Thoracic aorta (tissue), 2 donors: ENCODE measurements at regions not wholly inside any gene's neighbourhood (a gene's known extent, or its start where the extent isn't known, plus 50 kb on each side); places are given as distances from the start of the nearest gene placed in this dataset.

Experiments
- ATAC-seq: fragments of 150-250 bp; one replicate; pipeline ENCODE4 v1.8.0; 2017; ENCODE audit warnings: low read depth; ENCODE audit not compliant: insufficient number of reproducible peaks, low FRiP score
- DNase-seq: peaks from one replicate; pipeline ENCODE4 v3.0.0-alpha.2; 2020; ENCODE audit warnings: low spot score
- H3K27ac ChIP-seq, 2 donors: fragments of 200-600 bp; sonication (generic); 1 replicate in 1 of 2; 2 replicates in 1 of 2; pipeline ENCODE4 v1.5.1; 2016; ENCODE audit warnings: mild to moderate bottlenecking in 2 of 2, moderate library complexity in 2 of 2
- H3K27me3 ChIP-seq: fragments of 200-600 bp; sonication (generic); replicated peaks from 2 replicates; pipeline ENCODE4 v1.6.0; 2016; ENCODE audit warnings: mild to moderate bottlenecking; ENCODE audit not compliant: insufficient read depth
- H3K36me3 ChIP-seq: fragments of 200-600 bp; sonication (generic); one replicate; pipeline ENCODE4 v1.5.1; 2016
- H3K4me1 ChIP-seq, 2 donors: fragments of 200-600 bp; sonication (generic); 1 replicate in 1 of 2; 2 replicates in 1 of 2; pipeline versions ENCODE4 v1.5.1 to v1.6.0; 2016; ENCODE audit warnings: low read depth in 2 of 2, mild to moderate bottlenecking in 1 of 2; ENCODE audit not compliant: control insufficient read depth in 1 of 2
- H3K4me3 ChIP-seq: fragments of 200-600 bp; sonication (generic); 2 replicates; pipeline ENCODE4 v1.5.1; 2016; ENCODE audit warnings: mild to moderate bottlenecking
- H3K9me3 ChIP-seq: fragments of 200-600 bp; sonication (generic); 2 replicates; pipeline ENCODE4 v1.5.1; 2016
- CTCF ChIP-seq: fragments of 200-600 bp; sonication (generic); IDR thresholded peaks from one replicate; pipeline ENCODE4 v1.5.1; 2019; ENCODE audit warnings: antibody characterized with exemption

GRCh38 chr10:8224591-8224990 is 170.1 kb downstream of the GATA3 start:
- H3K27me3 ChIP-seq = no peaks in the 10 kb centered on the region
- DNase-seq (no peak), ATAC-seq (no peak)
- no peak overlapping the region for H3K4me3 ChIP-seq
- no peak overlapping the region for H3K27ac ChIP-seq
- H3K4me1 ChIP-seq = no peaks in the 10 kb centered on the region
- H3K9me3 ChIP-seq = no peaks in the 10 kb centered on the region
- no peak for TF ChIP-seq CTCF
- H3K36me3 ChIP-seq = no peaks in the 10 kb centered on the region

GRCh38 chr10:8225187-8225586 is 170.7 kb downstream of the GATA3 start:
- Histone ChIP-seq H3K27ac (no peak overlapping the region), H3K4me1 (no peaks in the 10 kb centered on the region), H3K27me3 (no peaks in the 10 kb centered on the region), H3K9me3 (no peaks in the 10 kb centered on the region), H3K4me3 (no peak overlapping the region), H3K36me3 (no peaks in the 10 kb centered on the region)
- ATAC-seq (no peak), DNase-seq (no peak)
- no peak for TF ChIP-seq CTCF

GRCh38 chr10:8227246-8227645 is 172.8 kb downstream of the GATA3 start:
- H3K4me3 ChIP-seq = no peak overlapping the region
- no peaks in the 10 kb centered on the region for H3K36me3 ChIP-seq
- no peak for ATAC-seq
- H3K4me1 ChIP-seq = no peaks in the 10 kb centered on the region
- H3K27ac ChIP-seq = no peak overlapping the region
- no peak for TF ChIP-seq CTCF
- H3K27me3 ChIP-seq = no peaks in the 10 kb centered on the region
- DNase-seq = no peak
- H3K9me3 ChIP-seq = no peaks in the 10 kb centered on the region

GRCh38 chr10:8229153-8229552 is 174.7 kb downstream of the GATA3 start:
- no peak overlapping the region for H3K27ac ChIP-seq
- no peaks in the 10 kb centered on the region for H3K36me3 ChIP-seq
- no peaks in the 10 kb centered on the region for H3K4me1 ChIP-seq
- DNase-seq (no peak), ATAC-seq (no peak)
- TF ChIP-seq CTCF = no peak
- no peaks in the 10 kb centered on the region for H3K27me3 ChIP-seq
- H3K9me3 ChIP-seq = no peaks in the 10 kb centered on the region
- H3K4me3 ChIP-seq = no peak overlapping the region

GRCh38 chr10:8230902-8231301 is 176.4 kb downstream of the GATA3 start:
- H3K27ac ChIP-seq = no peak overlapping the region
- no peak for TF ChIP-seq CTCF
- no peak for ATAC-seq
- H3K4me1 ChIP-seq = no peaks in the 10 kb centered on the region
- H3K27me3 ChIP-seq = no peaks in the 10 kb centered on the region
- H3K9me3 ChIP-seq = no peaks in the 10 kb centered on the region
- no peak for DNase-seq
- no peaks in the 10 kb centered on the region for H3K36me3 ChIP-seq
- no peak overlapping the region for H3K4me3 ChIP-seq
